ENCODE measurements at regions not wholly inside any gene's neighbourhood (a gene's known extent, or its start where the extent isn't known, plus 50 kb on each side); places are given as distances from the start of the nearest gene placed in this dataset.

DNA sequence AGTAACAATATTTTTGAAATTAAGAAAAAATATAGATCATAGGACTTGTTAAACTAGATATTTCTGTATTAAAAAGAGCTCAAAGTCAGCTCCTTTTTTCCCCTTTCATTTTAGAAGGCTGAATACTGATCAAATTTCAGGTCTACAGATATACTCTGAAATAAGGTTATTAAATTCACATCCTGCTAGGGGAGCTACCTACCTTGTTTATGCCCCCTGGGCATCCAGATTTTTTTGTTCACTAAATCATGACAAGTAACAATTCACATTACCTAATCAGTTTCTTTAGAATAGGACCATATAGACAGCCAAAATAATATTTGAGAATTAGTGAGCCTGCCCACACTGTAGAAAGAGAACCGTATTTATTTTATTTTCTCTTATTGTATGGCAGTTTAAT is 276.2 kb downstream of the USP25 start:
- intact Hi-C loops (cut with DNase I) = no loop called here
- no peak for DNase-seq (ENCODE audit: low spot score)

DNA sequence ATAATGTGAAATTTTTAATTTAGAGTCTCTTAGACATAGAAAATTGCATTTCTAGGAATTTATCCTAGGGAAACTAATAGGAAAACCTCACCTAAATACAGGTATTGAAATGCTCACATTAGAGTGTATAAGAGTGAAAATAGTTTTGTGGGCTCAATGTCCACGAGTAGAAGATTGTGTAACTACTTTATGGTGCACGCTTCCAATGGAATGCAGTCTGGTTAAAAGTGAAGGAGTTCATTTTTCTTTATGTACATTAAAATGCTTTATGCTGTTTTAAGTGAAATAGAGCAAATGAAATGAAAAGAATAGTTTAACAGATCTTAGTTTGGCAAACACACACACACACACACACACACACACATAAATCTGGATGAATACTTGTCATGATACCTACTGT is 278.2 kb downstream of the USP25 start:
- no peak for DNase-seq (ENCODE audit: low spot score)
- intact Hi-C loops (cut with DNase I) = no loop called here

DNA sequence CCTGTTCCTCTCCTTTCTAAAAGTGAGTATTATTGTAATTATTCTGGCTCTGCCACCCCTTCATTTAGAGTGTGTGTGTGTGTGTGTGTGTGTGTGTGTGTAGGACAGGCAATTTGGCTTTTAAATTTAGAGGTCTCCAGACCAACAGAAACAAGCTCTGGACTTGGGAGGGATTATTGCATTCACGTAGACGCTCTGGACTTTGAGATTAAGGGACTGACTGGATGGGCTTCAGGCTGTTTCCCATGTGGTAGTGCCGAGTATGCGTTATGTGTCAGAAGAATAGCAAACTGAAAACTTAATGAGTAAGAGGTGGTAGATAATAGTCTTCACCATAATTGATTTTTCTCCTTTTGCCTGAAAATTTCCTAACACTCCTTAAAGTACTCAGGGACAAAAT is 281.9 kb downstream of the USP25 start:
- intact Hi-C loops (cut with DNase I) = no loop called here
- DNase-seq (ENCODE audit: low spot score) = no peak

DNA sequence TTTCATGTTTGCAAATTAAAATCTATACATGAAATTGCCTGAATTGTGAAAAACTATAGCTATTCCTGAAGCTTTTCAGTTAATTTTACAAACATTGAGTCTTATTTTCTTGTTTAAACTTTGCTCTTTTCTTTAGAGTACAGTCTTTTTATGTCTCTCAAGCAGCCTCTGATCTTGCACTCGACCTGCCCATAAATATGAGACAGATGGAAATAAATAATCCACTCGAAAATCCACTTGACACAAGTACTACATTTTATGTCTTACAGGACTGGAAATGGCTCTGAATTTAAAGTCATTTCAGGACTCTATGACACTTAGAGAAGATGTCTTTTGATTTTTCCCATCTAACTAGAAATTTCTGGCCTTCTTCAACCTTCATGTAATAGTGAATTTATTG is 283.8 kb downstream of the USP25 start:
- intact Hi-C loops (cut with DNase I) = no loop called here

DNA sequence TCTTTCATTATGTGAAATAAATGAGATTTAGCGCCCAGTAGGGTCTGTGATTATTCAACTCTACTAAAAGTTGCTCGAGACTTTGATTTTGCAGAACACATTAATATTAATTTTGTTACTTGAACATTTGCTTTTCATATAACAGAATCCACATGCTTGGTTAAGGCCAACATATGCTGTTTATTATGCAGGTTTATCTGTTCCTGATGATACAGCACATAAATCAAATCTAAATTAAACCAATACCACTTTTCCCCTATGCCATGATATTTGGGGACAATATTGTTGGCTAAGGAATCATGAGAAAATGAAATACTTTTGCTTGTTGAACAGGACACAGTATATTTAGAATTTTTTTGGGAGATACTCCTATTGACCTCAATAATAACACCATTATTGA is 291.1 kb downstream of the USP25 start:
- DNase-seq (ENCODE audit: low spot score) = no peak
- intact Hi-C loops (cut with DNase I) = no loop called here

More for the DNA sequence above, 283.8 kb downstream of the USP25 start:
- no peak for DNase-seq (ENCODE audit: low spot score)

DNA sequence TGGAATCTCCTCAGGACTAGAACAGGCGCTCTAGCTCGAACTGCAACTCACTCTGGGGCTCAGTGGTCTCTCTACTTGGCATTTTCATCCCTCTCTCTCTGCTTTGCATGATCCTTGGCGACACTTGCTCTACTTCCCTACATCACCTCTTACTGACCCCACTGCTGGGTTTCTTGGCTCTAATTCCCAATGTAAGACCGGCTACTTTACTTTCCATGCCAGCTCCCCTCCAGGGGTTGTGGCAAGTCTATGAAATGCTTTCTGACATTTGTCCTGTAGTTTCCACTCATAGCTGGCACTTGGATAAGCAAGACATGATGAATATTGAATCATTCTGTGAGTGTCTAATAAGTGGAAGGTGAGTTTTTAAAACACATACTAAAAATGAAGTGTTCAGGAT is 292.3 kb downstream of the USP25 start:
- DNase-seq (ENCODE audit: low spot score) = no peak

DNA sequence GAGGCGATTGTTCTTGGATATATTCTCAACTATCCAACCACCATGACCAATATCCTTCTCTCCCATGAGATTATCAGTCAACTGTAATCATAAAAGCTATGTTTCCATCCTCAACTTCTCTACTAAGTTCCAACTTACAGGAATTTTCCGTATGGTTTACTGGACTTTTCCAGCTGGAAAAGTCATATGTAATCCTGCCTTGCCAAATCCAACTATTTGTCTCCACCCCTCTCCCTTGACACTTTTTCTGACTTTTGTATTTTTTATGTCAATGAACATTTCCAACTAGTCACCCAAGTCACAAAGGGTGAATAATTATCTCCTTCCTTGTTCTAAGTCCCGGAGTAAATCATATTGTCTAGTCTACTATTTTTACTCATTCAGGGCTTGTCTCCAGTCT is 293.1 kb downstream of the USP25 start:
- intact Hi-C loops (cut with DNase I) = no loop called here
- no peak for DNase-seq (ENCODE audit: low spot score)

More for the DNA sequence above, 292.3 kb downstream of the USP25 start:
- intact Hi-C loops (cut with DNase I) = no loop called here

DNA sequence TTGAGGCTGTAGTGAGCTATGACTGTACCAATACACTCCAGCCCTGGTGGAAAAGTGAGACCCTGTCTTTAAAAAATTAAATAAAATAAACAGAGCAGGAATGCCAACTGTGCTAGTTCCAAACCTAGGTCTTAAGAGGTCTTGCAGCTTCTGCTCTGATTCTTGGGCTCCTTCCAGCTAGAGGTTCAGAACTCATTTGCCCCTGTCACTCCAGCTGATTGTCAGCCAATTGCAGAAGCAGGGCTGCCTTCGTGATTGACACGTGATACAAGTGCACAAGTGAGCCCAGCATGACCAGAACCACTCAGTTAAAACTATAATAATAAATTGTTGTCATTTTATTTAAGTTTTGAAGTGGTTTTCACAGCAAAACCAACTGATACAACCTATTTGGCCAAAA is 298.4 kb downstream of the USP25 start:
- intact Hi-C loops (cut with DNase I) = no loop called here
- no peak for DNase-seq (ENCODE audit: low spot score)

DNA sequence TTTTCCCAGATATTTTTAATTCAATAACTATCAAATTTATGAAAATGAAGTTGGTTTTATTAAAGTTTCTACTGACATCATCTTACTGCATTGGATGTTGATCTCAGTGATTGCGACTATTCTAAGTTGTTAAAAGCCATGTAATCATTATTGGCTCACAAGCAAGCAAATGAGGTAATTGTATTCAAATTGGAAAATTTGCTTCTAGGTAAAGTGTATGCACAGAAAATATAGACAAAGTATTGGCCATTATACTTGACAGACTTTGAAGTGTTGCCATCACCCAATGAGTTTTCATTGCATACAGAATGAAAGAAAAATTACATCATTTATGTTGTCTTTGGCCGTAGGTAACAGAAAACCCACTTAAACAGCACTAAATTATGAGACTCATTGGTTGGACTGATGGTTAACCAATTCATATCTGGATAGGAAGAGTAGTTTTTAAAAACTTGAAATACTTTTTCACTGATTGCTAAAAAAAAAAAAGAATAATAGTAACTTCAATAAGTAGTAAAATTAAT is 299.2 kb downstream of the USP25 start:
- intact Hi-C loops (cut with DNase I) = no loop called here
- DNase-seq (ENCODE audit: low spot score) = no peak

DNA sequence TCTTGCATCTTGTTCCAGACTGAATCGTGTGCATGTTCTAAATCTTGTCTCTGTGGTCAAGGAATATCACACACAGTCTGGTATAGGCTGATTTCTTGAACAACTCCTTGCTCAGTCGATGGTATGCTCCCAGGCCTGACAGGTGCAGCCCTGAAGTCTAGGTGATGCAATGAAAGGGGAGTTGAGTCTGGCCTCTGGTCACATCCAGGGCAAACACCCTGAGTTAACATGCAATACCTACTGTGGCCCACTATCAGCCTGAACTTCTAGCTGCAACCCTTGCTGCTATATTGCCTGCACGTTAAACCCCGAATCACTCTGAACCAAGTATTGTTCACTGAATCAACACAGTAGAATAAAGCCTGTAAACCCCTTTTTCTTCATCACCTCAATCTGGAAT is 303.4 kb downstream of the USP25 start:
- intact Hi-C loops (cut with DNase I) = no loop called here
- no peak for DNase-seq (ENCODE audit: low spot score)

DNA sequence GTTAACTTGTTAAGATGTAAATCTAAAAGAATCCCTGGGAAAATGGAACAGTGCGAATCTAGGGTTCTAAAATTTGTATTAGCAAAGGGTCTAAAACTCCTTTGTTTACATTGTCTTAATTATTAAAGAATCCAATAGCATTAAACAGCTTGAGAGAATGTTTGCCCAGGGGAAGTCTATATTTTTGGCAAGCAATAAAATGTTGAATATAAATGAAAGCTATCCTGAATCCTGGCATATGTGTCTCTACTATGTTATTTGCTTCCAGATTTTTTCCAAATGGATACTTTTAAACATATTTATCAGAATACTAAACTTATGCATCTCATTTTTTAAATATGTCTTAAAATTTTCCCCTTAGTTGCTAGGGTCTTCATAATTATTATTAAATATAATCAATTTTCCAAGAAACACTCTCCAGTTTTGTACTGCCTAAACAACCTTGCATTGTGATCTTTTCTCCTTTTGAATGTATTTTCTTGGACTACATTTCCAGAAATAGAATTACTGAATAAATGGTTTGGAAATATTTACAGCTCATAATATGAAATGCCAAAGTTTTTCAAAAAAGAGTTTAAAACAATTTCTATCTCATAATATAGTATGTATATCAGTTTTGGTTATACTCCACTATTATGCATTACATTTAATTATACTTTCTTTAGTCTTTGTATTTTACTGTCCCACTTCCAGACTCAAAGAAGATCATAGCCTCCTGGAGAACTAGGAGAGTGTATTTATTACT is 304.8 kb downstream of the USP25 start:
- intact Hi-C loops (cut with DNase I) = no loop called here

DNA sequence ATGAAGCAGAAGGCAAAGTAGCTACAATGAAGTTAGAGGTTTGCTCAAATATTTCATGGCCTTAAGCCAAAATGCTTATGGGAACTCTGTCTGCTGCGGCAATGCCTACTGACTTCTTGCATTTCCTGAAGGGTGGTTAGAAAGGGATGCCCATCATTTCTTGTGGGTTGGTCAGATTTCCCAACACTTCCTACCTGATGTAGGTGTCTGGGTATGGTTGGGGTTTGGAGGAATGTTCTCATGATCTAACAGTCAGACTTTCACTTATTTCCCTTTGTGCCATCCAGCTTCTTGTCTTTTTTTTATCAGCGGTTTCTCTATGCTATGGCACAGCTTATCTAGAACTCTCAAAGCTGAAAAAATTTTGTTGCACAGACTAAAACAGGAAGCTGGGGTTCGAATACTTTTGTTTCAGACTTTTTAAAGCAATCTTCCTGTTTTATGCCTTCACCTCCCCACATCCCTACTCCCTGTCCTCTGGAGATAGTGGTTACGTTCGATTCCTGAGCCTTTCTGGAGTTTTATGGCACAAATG is 307.7 kb downstream of the USP25 start:
- intact Hi-C loops (cut with DNase I) = no loop called here
- no peak for DNase-seq (ENCODE audit: low spot score)

More for the DNA sequence above, 304.8 kb downstream of the USP25 start:
- DNase-seq (ENCODE audit: low spot score) = no peak

DNA sequence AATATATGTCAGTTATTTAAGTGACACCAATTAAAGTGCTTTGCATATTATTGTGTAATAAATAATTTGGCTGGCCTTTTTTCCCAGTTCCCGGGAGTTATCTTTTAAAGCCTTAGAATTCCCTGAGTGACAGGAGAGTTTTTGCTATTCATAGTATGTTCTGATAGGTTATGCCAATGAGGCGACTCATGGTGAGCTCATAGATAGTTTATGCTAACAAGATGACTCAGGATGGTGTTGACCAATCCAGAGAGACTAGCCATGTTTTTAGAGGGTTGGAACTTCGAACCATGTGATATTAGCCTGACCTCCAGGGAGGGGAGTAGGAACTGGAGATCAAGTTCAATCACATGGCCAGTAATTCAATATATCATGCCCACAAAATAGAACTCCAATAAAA is 310.8 kb downstream of the USP25 start:
- intact Hi-C loops (cut with DNase I) = no loop called here
- DNase-seq (ENCODE audit: low spot score) = no peak

DNA sequence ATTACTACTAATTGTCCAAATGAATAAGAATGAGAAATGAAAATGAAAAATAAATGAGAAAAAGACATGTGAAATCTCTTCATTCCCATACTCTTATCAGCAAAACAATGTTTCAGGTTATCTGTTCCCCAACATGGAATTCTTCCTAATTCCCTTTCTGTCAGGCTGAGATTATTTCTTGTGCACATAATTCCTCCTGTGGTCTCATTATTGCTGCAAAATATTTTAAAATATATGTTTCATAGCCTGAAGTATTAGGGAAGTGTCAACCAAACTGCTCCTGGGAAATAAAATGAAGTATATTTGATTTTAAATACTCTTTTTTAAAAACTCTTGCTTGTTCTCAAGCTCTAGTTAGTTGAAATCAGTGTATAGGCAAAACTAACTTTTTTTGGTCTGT is 314.9 kb downstream of the USP25 start:
- DNase-seq (ENCODE audit: low spot score) = no peak
- intact Hi-C loops (cut with DNase I) = no loop called here

DNA sequence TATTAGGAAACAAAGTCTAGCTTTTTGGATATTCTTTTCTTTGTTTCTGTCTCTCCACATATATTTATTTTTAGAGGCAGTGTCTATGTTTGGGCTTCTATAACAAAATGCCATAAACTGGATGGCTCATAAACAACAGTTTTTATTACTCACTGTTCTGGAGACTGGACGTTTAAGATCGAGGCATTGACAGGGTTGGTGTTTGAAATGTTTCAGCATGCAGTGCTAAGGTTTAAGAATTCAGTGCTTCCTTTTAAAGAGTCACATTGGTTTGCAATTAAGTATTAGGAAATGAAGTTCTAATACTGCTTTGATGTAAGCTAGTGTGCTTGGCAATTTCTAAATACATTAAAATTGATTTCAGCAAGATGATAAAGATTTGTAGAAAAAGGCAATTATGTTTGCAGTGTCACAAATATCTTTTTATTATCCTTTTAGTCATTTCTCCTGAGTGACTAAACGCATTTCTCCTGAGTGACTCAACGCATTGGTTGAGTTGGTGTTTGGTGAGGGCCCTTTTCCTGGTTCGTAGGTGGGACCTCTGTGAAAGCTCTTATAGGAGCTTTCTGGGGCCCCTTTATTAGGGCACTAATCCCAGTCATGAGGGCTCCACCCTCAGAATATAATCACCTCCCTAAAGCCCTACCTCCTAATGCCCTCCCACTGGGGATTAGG is 317.0 kb downstream of the USP25 start:
- intact Hi-C loops (cut with DNase I) = no loop called here

DNA sequence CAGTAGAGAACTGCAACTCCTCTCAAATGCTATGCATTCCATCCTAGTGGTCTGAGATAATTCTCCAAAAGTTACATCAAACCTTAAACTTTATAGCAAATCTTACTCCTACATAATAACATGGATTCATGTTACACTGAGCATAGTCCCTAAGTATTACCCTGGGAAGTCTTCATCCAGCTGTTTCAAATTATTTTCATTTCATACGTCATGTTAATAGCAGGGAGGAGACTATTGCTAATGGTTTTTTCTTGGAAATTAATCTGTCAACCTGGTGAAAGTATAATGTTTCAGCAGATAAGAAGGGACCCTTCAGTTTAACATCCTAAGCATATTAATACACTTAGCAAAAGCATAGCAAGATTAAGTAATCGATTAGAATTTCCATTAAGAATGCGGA is 318.1 kb downstream of the USP25 start:
- intact Hi-C loops (cut with DNase I) = no loop called here

More for the DNA sequence above, 317.0 kb downstream of the USP25 start:
- no peak for DNase-seq (ENCODE audit: low spot score)

DNA sequence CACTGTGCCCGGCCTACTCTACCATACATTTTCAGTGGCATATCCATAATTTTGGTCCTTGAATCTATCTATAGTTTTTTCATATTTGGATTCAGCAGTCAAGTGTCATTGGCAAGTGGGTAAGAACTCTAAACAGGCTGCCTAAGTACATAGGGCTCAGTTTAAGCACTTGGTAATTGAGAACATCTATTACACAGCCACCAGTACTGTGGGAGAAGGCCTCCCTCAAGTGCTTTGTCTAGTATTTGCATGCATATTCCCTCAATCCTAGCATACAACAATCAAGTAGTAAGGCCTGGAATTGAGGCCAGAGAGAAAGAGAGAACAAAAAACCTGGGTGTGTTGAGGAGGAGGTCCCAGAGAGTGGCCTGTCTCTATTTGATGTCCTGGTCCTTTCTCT is 325.2 kb downstream of the USP25 start:
- no peak for DNase-seq (ENCODE audit: low spot score)
- intact Hi-C loops (cut with DNase I) = no loop called here

More for the DNA sequence above, 318.1 kb downstream of the USP25 start:
- DNase-seq (ENCODE audit: low spot score) = no peak

DNA sequence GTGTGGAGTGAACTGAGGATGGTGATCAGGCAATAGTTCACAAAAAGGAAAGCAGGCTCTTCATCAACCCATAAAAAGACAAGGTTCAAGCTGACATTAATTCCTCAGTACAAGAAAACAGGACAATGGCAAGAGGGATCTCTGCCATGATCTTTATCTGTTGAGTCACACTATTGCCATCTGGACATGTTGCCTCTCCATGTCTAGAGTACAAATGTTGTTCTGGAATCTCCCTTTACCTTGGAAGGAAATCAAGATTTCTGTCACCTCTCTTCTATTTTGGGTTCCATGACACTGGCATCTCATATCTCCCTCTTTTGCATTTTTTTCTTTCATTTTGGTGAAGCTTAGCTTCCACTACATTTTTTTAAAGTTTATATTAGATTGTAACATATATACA is 329.1 kb downstream of the USP25 start:
- intact Hi-C loops (cut with DNase I) = no loop called here

DNA sequence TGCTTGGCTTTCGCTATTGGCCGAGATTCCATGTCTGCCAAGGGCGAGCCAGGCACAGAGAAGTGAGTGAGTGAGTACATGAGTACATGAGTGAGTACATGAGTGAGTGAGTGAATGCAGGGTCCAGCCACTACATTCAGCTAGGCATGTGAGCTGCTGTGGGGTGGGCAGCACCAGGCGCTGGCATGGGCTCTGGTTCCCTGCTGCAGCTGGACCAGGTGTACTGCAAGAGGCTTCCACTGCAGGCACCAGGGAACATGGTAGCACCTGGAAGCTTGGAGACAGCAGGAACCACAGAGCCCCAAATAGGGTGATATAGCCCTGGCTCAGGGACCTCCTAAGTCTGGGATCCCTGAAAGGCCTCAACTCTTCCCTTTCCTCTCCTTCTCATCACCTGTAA is 330.2 kb downstream of the USP25 start:
- intact Hi-C loops (cut with DNase I) = no loop called here
- DNase-seq (ENCODE audit: low spot score) = no peak

More for the DNA sequence above, 329.1 kb downstream of the USP25 start:
- no peak for DNase-seq (ENCODE audit: low spot score)

DNA sequence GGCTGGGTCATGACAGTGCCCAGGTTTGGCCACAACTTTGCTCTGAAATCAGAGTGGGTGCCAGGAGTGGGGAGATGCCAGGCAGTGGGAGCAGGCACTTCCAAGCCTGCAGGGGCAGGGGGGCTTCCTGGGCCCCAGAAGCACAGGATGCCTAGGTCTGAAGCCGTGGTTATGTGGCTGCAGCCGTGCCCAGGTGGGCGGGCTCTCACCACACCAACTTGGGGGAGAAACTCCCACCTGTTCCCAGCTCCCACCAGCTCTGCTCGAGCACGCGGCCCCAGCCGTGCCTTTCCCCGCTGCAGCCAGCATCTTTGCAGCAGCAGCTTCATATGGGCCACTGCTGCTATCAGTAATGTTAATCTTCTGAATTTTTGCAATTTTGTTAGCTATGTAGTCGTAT is 331.4 kb downstream of the USP25 start:
- no peak for DNase-seq (ENCODE audit: low spot score)
- intact Hi-C loops (cut with DNase I) = no loop called here
